K562 (cell line): ENCODE measurements at regions not wholly inside any gene's neighbourhood (a gene's known extent, or its start where the extent isn't known, plus 50 kb on each side); places are given as distances from the start of the nearest gene placed in this dataset.

Experiments used
- ATAC-seq: fragments of 200-7000 bp; cut with Tn5 transposase; 3 replicates; pipeline ENCODE4 v1.9.1; 2020; ENCODE audit warnings: moderate library complexity
- BruUV-seq: library from RNA; stranded (reverse); fragments of 400-500 nt; replicated peaks from 2 replicates; lab custom pipeline; 2021; lab: Mats Ljungman, UMichigan
- CTCF ChIA-PET: fragments of 300-600 bp; formaldehyde crosslinking; extraction: SDS; loops from one replicate; lab custom pipeline; 2021; ENCODE audit warnings: low intra/inter-chr PET ratio; lab: Yijun Ruan, JAX
- POLR2A ChIA-PET: fragments of 300-600, 350-650 bp; sonication (Branson Sonifier 250); formaldehyde crosslinking; extraction: SDS; loops from one replicate; lab custom pipeline; 2021; ENCODE audit warnings: antibody characterized with exemption, inconsistent platforms; lab: Yijun Ruan, JAX
- DNase-seq, 4 experiments: peaks; one replicate each; pipeline versions ENCODE4 v3.0.0 to v3.0.0-alpha.2; 2011 to 2018; ENCODE audit warnings: low spot score in 3 of 4, mixed read lengths in 3 of 4; ENCODE audit errors: extremely low read depth in 1 of 4
- FAIRE-seq: peaks from 2 replicates; lab custom pipeline; 2011; peaks lifted over from hg19 to GRCh38; lab: Jason Lieb, UNC
- H2AFZ ChIP-seq: 2 replicates; pipeline ENCODE4 v1.6.0; 2011; ENCODE audit warnings: low read depth, low read length, control low read depth, inconsistent platforms
- H3K27ac ChIP-seq: fragments of 200-600 bp; 3 replicates; pipeline ENCODE4 v1.8.0; 2011; ENCODE audit warnings: low read depth, mild to moderate bottlenecking, control low read depth, inconsistent platforms, low read length, moderate library complexity, mixed read lengths; ENCODE audit errors: extremely low read depth
- H3K27me3 ChIP-seq, 2 experiments: fragments of 300-600 bp in 1 of 2; 2 replicates in 1 of 2; 3 replicates in 1 of 2; pipeline versions ENCODE4 v1.6.0 to v1.8.0; 2011; ENCODE audit warnings: inconsistent platforms in 2 of 2, low read length in 2 of 2, mild to moderate bottlenecking in 1 of 2, mixed read lengths in 1 of 2, moderate library complexity in 1 of 2; ENCODE audit not compliant: control insufficient read depth in 2 of 2, insufficient read depth in 2 of 2
- H3K36me3 ChIP-seq: fragments of 300-600 bp; 3 replicates; pipeline ENCODE4 v1.8.0; 2011; ENCODE audit warnings: mild to moderate bottlenecking, low read length, inconsistent platforms; ENCODE audit not compliant: control insufficient read depth, insufficient read depth
- H3K4me1 ChIP-seq, 2 experiments: fragments of 200-600 bp in 1 of 2; replicated peaks in 1 of 2; 2 replicates in 1 of 2; 3 replicates in 1 of 2; pipeline versions ENCODE4 v1.5.1 to v1.8.0; 2011; ENCODE audit warnings: inconsistent platforms in 2 of 2, low read length in 2 of 2, mild to moderate bottlenecking in 1 of 2, mixed read lengths in 1 of 2, moderate library complexity in 1 of 2; ENCODE audit not compliant: control insufficient read depth in 2 of 2, insufficient read depth in 2 of 2
- H3K4me2 ChIP-seq: 2 replicates; pipeline ENCODE4 v1.6.1; 2011; ENCODE audit warnings: low read length, control low read depth, inconsistent platforms, mixed read lengths; ENCODE audit not compliant: insufficient read depth
- H3K4me3 ChIP-seq: fragments of 200-600 bp; sonication (generic), shearing (Covaris generic); 2 replicates; pipeline ENCODE4 v1.5.1; 2016; ENCODE audit warnings: control low read depth, inconsistent platforms
- H3K79me2 ChIP-seq: fragments of 200-600 bp; 3 replicates; pipeline ENCODE4 v1.8.0; 2011; ENCODE audit warnings: low read length, inconsistent platforms; ENCODE audit not compliant: control insufficient read depth, insufficient read depth
- H3K9ac ChIP-seq, 2 experiments: 2 replicates each; pipeline versions ENCODE4 v1.6.0 to v1.6.1; 2011; ENCODE audit warnings: low read depth in 2 of 2, low read length in 2 of 2, control low read depth in 1 of 2, inconsistent platforms in 1 of 2, mild to moderate bottlenecking in 1 of 2, mixed read lengths in 1 of 2; ENCODE audit not compliant: insufficient read depth in 1 of 2
- H3K9me1 ChIP-seq: one replicate; pipeline ENCODE4 v1.6.0; 2011; ENCODE audit warnings: inconsistent platforms, mild to moderate bottlenecking, low read length, moderate library complexity; ENCODE audit not compliant: control insufficient read depth, insufficient read depth
- H3K9me3 ChIP-seq: replicated peaks from 2 replicates; pipeline ENCODE4 v1.5.1; 2011; ENCODE audit warnings: low read depth, low read length, inconsistent platforms; ENCODE audit not compliant: control insufficient read depth, insufficient read depth
- H4K20me1 ChIP-seq: replicated peaks from 2 replicates; pipeline ENCODE4 v1.6.1; 2011; ENCODE audit warnings: low read length, inconsistent platforms, mixed read lengths; ENCODE audit not compliant: control insufficient read depth, insufficient read depth
- CTCFL ChIP-seq: IDR thresholded peaks from 2 replicates; pipeline ENCODE4 v1.6.1; 2011; ENCODE audit warnings: borderline replicate concordance, low read depth, mild to moderate bottlenecking, moderate library complexity, low read length; ENCODE audit not compliant: insufficient read depth, poor library complexity, severe bottlenecking
- DACH1 ChIP-seq: fragments of 450-650 bp; IDR thresholded peaks from 2 replicates; pipeline ENCODE4 v1.6.1; 2018; ENCODE audit not compliant: partially characterized antibody
- FUS ChIP-seq: fragments of 200-400 bp; formaldehyde crosslinking; optimal IDR thresholded peaks from 2 replicates; pipeline ENCODE3; 2017; ENCODE audit warnings: low read depth, low read length
- HNRNPL ChIP-seq: fragments of 200-400 bp; formaldehyde crosslinking; IDR thresholded peaks from 2 replicates; pipeline ENCODE4 v1.6.1; 2017; ENCODE audit warnings: low read depth, mild to moderate bottlenecking, low read length
- RERE ChIP-seq: sonication (generic); formaldehyde crosslinking; IDR thresholded peaks from 2 replicates; pipeline ENCODE4 v1.8.0; 2023; ENCODE audit warnings: missing genetic modification reagents, mild to moderate bottlenecking, borderline replicate concordance
- SMARCE1 ChIP-seq: fragments of 450-650 bp; IDR thresholded peaks from 2 replicates; pipeline ENCODE4 v1.7.1; 2016; ENCODE audit warnings: mild to moderate bottlenecking
- USF1 ChIP-seq: sonication (generic); formaldehyde crosslinking; IDR thresholded peaks from 2 replicates; pipeline ENCODE4 v1.9.0; 2022; ENCODE audit warnings: mild to moderate bottlenecking, missing genetic modification reagents
- ZBTB34 ChIP-seq: fragments of 250-450 bp; sonication (Bioruptor Pico); IDR thresholded peaks from 2 replicates; pipeline ENCODE4 v1.8.0; 2021; ENCODE audit warnings: mild to moderate bottlenecking, moderate library complexity
- ZNF165 ChIP-seq: fragments of 250-450 bp; sonication (Bioruptor Pico); IDR thresholded peaks from 2 replicates; pipeline ENCODE4 v1.4.0; 2020; ENCODE audit warnings: borderline replicate concordance
- ZNF263 ChIP-seq: sonication (generic); formaldehyde crosslinking; IDR thresholded peaks from 2 replicates; pipeline ENCODE4 v1.8.0; 2022; ENCODE audit warnings: mild to moderate bottlenecking, missing genetic modification reagents, borderline replicate concordance
- ZNF395 ChIP-seq: fragments of 200-800 bp; sonication (Bioruptor generic); IDR thresholded peaks from 2 replicates; pipeline ENCODE4 v1.6.1; 2017; ENCODE audit warnings: missing genetic modification characterization, missing compliant biosample characterization
- ZNF785 ChIP-seq: fragments of 250-450 bp; sonication (Bioruptor Pico); IDR thresholded peaks from 2 replicates; pipeline ENCODE4 v1.4.0; 2020; ENCODE audit warnings: mild to moderate bottlenecking
- WGBS: fragments of 100-300 bp; shearing (Covaris generic); methylation state at CpG from one replicate; pipeline ENCODE4 v1.1.6; 2016; ENCODE audit warnings: low coverage, mixed read lengths; ENCODE audit not compliant: insufficient coverage; ENCODE audit errors: missing lambda C conversion rate; 5-methylcytosine and 5-hydroxymethylcytosine counted together
- in situ Hi-C: fragments of 300-500 bp; cut with MboI; formaldehyde crosslinking; loops from 4 replicates; pipeline ENCODE4 v1.15.0; 2018; ENCODE audit warnings: inconsistent platforms, mixed read lengths
- intact Hi-C: fragments of 100-400 bp; cut with micrococcal nuclease; formaldehyde crosslinking; loops from 2 replicates; pipeline ENCODE4 v1.14.2; 2022

GRCh38 chr13:83819156-83819555 is 63.1 kb downstream of the SLITRK1 start:
- Histone ChIP-seq H3K9ac (no peak overlapping the region), H3K9me3 (no peaks in the 10 kb centered on the region), H3K36me3 (no peaks in the 10 kb centered on the region), H3K27me3 (no peaks in the 10 kb centered on the region), H3K27ac (no peak overlapping the region), H4K20me1 (no peaks in the 10 kb centered on the region), H3K4me3 (no peak overlapping the region), H3K9me1 (no peaks in the 10 kb centered on the region), H3K4me1 (no peaks in the 10 kb centered on the region), H3K4me2 (no peak overlapping the region), H3K79me2 (no peaks in the 10 kb centered on the region), H2AFZ (no peak overlapping the region)
- ATAC-seq (no peak), DNase-seq (no peak), FAIRE-seq (no peak)
- no TSS peak for BruUV-seq
- 0% methylated on average over 4 of the region's 4 CpGs for WGBS
- in situ Hi-C loops (no loop called here), intact Hi-C loops (no loop called here)
- ChIA-PET POLR2A (no interaction called here), CTCF (no interaction called here)
- TF ChIP-seq RERE (CRISPR knock-in tag) = no peak
- no peak for TF ChIP-seq ZBTB34
- no peak for TF ChIP-seq ZNF165 (CRISPR knock-in tag)
- TF ChIP-seq USF1 (CRISPR knock-in tag) = no peak
- TF ChIP-seq HNRNPL = no peak
- TF ChIP-seq ZNF785 = no peak
- no peak for TF ChIP-seq ZNF263 (CRISPR knock-in tag)
- no peak for TF ChIP-seq FUS
- no peak for TF ChIP-seq SMARCE1
- TF ChIP-seq CTCFL = no peak
- no peak for TF ChIP-seq ZNF395 (CRISPR knock-in tag)
- no peak for TF ChIP-seq DACH1
